Right lobe of liver (tissue), 6 donors: ENCODE measurements at regions not wholly inside any gene's neighbourhood (a gene's known extent, or its start where the extent isn't known, plus 50 kb on each side); places are given as distances from the start of the nearest gene placed in this dataset.
A peak's percentile ranks its signal among the peaks of the same experiment; 100 is the strongest.

ENCODE experiments used
- ATAC-seq, 4 donors: fragments of 200-7000 bp; cut with Tn5 transposase; one replicate each; pipeline ENCODE4 v1.9.1; 2020; ENCODE audit warnings: mild to moderate bottlenecking in 4 of 4, moderate library complexity in 4 of 4
- DNase-seq, 3 donors: peaks; one replicate each; pipeline ENCODE4 v3.0.0-alpha.2; 2020
- H3K27ac ChIP-seq, 3 donors: fragments of 200-600 bp; one replicate each; pipeline ENCODE4 v1.8.0; 2022
- H3K27me3 ChIP-seq, 2 donors: fragments of 200-600 bp; one replicate each; pipeline ENCODE4 v1.8.0; 2022
- H3K36me3 ChIP-seq, 4 donors: fragments of 200-600 bp; sonication (generic) in 1 of 4; one replicate each; pipeline versions ENCODE4 v1.5.1 to v1.8.0; 2017 to 2022; ENCODE audit warnings: control low read depth in 1 of 4
- H3K4me1 ChIP-seq, 4 donors: fragments of 200-600 bp; sonication (generic) in 1 of 4; one replicate each; pipeline versions ENCODE4 v1.5.1 to v1.8.0; 2017 to 2022; ENCODE audit warnings: control low read depth in 1 of 4
- H3K4me3 ChIP-seq, 3 donors: fragments of 200-600 bp; one replicate each; pipeline ENCODE4 v1.8.0; 2022
- H3K9me3 ChIP-seq, 4 donors: fragments of 200-600 bp; sonication (generic) in 1 of 4; one replicate each; pipeline versions ENCODE4 v1.5.1 to v1.8.0; 2017 to 2022; ENCODE audit warnings: control low read depth in 1 of 4
- POLR2A ChIP-seq: fragments of 450-650 bp; IDR thresholded peaks from one replicate; pipeline ENCODE4 v1.6.1; 2017; ENCODE audit warnings: antibody characterized with exemption, mild to moderate bottlenecking
- WGBS: methylation state at CpG from one replicate; pipeline ENCODE4 v1.1.6; 2018; ENCODE audit warnings: low coverage, low lambda C conversion rate; ENCODE audit not compliant: insufficient coverage; ENCODE audit errors: missing lambda C conversion rate; 5-methylcytosine and 5-hydroxymethylcytosine counted together
- intact Hi-C, 2 donors: fragments of 100-400 bp; cut with DNase I; formaldehyde crosslinking; loops; one replicate each; pipeline versions ENCODE4 v1.11.2 to v1.14.1; 2022
- TF ChIP-seq, protein P1 (sequence below), 4 donors: fragments of 200-600 bp in 3 of 4; fragments of 450-650 bp in 1 of 4; IDR thresholded peaks; one replicate each; pipeline versions ENCODE4 v1.5.1 to v1.8.0; 2016 to 2022; ENCODE audit warnings: antibody characterized with exemption in 4 of 4, mild to moderate bottlenecking in 2 of 4
- donor health status: DM: no; HTN: yes; CAD: no.
- donor health status: DM: no; HTN: no; CAD: no.
- donor health status: DM: no; HTN: no; CAD: no.
- donor health status: DM: no; HTN: yes; CAD: no.
- donor health status: DM: no; HTN: yes; CAD: no.

DNA sequence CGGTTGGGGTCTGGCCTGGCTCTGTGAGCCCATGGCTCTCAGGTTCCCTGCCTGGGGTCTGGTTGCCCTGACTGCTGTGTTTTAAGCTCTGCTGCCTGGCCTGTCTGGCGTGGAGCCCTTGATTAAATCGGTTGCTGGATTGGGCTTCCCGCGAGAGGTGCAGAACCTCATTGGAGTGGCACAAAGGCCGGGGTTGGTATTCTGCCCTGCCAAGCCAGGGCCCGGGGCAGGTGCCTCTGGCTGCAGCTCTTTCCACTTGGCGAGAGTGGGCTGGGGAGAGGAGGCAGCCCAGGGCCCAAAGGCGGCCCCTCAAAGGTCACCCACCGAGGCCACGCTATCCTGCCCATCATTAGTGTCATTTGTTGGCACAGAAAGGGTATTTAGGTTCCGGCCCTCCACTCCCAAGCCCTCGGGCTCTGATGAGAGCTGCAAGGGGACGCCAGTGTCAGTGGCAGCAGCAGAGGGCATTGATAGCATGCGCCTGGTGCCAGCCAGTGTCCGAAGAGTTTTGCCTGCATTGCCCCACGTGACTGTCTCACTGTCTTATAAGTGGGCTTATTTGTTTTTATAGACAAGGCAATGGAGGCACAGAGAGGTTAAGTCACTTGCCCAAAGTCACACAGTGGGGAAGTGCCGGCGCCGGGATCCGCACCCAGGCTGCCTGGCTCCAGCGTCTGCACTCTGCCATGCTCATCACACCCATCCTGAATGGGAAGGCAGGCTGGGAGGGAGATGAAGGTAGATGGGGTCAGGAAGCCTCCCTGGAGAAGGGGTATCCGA lies 68.0 kb upstream of the CIBAR2 start:
- 95% methylated on average over 8 of the region's 23 CpGs for WGBS
- Histone ChIP-seq H3K27ac (no peak overlapping the region), H3K36me3 (no peaks in the 10 kb centered on the region), H3K27me3 (no peaks in the 10 kb centered on the region), H3K4me1 (peaks cover 0 to 19% (median 6%) of the 10 kb centered on the region in 4 donors), H3K4me3 (no peak overlapping the region), H3K9me3 (no peaks in the 10 kb centered on the region)
- intact Hi-C loops: no loop called here
- ATAC-seq (no peak), DNase-seq (peak in 1 of 3 donors; percentile 41)
- no peak for TF ChIP-seq POLR2A
- TF ChIP-seq, protein P1, sequence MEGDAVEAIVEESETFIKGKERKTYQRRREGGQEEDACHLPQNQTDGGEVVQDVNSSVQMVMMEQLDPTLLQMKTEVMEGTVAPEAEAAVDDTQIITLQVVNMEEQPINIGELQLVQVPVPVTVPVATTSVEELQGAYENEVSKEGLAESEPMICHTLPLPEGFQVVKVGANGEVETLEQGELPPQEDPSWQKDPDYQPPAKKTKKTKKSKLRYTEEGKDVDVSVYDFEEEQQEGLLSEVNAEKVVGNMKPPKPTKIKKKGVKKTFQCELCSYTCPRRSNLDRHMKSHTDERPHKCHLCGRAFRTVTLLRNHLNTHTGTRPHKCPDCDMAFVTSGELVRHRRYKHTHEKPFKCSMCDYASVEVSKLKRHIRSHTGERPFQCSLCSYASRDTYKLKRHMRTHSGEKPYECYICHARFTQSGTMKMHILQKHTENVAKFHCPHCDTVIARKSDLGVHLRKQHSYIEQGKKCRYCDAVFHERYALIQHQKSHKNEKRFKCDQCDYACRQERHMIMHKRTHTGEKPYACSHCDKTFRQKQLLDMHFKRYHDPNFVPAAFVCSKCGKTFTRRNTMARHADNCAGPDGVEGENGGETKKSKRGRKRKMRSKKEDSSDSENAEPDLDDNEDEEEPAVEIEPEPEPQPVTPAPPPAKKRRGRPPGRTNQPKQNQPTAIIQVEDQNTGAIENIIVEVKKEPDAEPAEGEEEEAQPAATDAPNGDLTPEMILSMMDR (IDR thresholded peaks at IDR 0.05): no peak

DNA sequence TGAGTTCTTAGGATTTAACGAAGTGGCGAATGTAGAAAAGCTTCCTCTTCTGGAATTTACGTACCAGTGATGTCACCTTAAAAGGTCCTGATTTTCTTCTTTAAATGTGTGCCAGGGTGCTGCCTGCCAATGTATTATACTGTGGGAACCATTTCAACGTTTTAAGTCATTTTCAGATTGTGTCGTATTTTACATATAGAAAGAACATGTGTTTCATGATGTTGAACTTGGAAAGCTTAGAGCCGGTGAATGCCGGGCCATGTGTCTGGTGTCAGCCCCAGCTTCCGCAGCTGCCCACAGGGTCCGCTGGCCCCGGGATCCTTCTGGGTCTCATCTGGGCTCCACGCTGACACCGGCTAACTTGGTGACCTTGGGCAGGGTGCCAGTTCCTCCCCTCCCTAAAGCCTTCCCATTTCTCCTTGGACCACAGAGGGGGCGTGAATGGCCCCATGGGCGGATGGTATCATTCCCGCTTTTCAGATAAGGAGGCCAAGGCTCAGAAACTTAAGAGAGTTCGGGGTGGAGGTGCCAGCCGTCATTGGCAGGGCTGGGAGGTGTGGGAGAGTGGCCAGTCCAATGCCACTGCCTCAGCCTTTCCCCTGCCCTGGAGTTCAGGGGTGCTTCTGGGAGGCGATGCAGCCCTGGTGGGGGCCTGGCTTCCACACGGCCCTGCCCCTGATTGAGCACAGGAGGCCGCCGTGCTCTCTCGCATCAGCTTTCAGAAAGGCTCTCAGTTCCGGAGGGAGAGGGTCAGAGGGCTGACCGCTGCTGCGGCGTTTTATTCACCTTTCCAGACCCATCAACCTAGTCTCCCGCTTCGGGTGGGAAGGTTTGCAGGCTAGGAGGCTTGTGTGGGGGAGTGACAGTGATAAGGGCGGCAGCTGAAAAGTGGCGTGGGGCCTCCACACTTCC lies 68.8 kb upstream of the CIBAR2 start:
- WGBS: 65% methylated on average over 14 of the region's 30 CpGs
- intact Hi-C loops: no loop called here
- DNase-seq (peak in 1 of 3 donors; percentile 53), ATAC-seq (peak in 3 of 4 donors; percentile 3 to 39 (median 12))
- TF ChIP-seq, protein P1 (IDR thresholded peaks at IDR 0.05): no peak
- no peak for TF ChIP-seq POLR2A
- Histone ChIP-seq H3K27me3 (no peaks in the 10 kb centered on the region), H3K27ac (peak overlapping the region in 2 of 3 donors; percentile 5 to 44), H3K4me3 (no peak overlapping the region), H3K4me1 (peaks cover 0 to 19% (median 6%) of the 10 kb centered on the region in 4 donors), H3K9me3 (no peaks in the 10 kb centered on the region), H3K36me3 (no peaks in the 10 kb centered on the region)

DNA sequence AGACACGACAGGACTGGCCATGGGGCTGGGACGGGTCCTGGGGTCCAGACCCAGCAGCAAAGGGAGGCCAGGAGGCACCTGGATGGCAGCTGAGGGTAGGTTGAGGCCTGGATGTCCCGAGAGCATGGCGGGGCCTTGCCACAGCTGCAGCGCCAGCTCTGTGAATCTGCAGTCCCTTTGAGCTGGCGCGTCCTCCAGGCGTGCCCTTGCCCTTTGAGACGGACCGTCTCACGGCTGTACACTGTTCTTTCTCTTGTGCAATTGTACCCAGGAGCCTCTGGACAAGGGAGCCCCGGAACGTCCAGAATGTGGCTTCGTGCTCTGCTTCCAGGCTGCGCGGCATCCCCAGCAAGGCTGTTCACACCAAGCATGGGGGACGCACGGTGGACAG lies 69.5 kb upstream of the CIBAR2 start:
- Histone ChIP-seq H3K36me3 (no peaks in the 10 kb centered on the region), H3K4me3 (no peak overlapping the region), H3K27ac (peak overlapping the region in 2 of 3 donors; percentile 5 to 44), H3K9me3 (no peaks in the 10 kb centered on the region), H3K4me1 (peaks cover 0 to 19% (median 6%) of the 10 kb centered on the region in 4 donors), H3K27me3 (no peaks in the 10 kb centered on the region)
- WGBS: 53% methylated on average over 3 of the region's 18 CpGs
- DNase-seq (peak in 2 of 3 donors; percentile 86 to 87), ATAC-seq (peak; percentile 85 to 97 (median 94))
- intact Hi-C loops: no loop called here
- TF ChIP-seq POLR2A: no peak
- TF ChIP-seq, protein P1 (IDR thresholded peaks at IDR 0.05): no peak

DNA sequence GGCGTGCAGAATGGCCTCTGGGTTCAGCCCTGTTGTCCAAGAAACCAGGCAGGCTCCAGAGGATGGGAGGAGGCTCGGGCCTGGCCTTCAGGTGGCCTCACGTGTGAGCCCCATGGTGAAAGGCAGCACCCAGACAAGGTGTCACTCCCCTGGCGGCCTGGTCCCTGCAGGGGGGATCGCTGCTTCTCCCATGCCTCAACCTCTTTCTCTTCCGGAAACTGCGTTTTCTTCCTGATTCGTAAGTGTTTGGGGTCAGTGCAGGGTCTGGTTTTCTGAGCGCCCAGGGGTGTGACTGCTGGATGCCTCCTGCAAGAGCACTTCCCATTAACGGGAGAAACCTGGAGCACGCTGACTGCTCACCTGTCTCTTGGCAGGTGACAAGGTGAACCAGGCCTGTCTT lies 70.0 kb upstream of the CIBAR2 start:
- Histone ChIP-seq H3K36me3 (no peaks in the 10 kb centered on the region), H3K9me3 (no peaks in the 10 kb centered on the region), H3K27me3 (no peaks in the 10 kb centered on the region), H3K4me3 (no peak overlapping the region), H3K4me1 (peaks cover 0 to 19% (median 6%) of the 10 kb centered on the region in 4 donors), H3K27ac (no peak overlapping the region)
- no peak for TF ChIP-seq POLR2A
- TF ChIP-seq, protein P1 (IDR thresholded peaks at IDR 0.05): no peak
- WGBS: 92% methylated on average over 2 of the region's 11 CpGs
- no peak for DNase-seq
- intact Hi-C loops: no loop called here
- peak in 1 of 4 donors; percentile 7 for ATAC-seq
